NCI-H2081 (cell line): ENCODE measurements at regions not wholly inside any gene's neighbourhood (a gene's known extent, or its start where the extent isn't known, plus 50 kb on each side); places are given as distances from the start of the nearest gene placed in this dataset.
A peak's percentile ranks its signal among the peaks of the same experiment; 100 is the strongest.

Experiments
- DNase-seq, 2 experiments: peaks; one replicate each; lab custom pipeline; 2025; lab: John Stamatoyannopoulos, UW

DNA sequence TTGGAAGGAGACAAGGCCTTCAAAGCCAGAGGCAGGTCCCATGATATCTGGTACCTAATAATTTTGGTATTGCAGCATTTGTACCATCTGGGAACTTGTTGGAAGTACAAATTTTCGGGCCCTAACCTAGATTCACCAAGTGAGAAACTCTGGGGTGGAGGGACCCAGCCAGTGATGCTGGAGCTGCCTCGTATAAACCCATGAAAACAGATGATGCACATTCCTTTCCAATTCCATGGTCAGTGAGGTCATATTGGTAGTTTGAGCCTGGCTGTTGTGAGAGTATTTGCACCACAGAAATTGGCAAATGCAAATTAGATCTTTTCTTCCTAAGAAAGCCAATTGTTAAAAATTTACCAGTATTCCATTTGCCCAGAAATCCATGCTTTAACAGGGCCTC lies 269.6 kb upstream of the PLXNA2 start:
- DNase-seq: no peak

DNA sequence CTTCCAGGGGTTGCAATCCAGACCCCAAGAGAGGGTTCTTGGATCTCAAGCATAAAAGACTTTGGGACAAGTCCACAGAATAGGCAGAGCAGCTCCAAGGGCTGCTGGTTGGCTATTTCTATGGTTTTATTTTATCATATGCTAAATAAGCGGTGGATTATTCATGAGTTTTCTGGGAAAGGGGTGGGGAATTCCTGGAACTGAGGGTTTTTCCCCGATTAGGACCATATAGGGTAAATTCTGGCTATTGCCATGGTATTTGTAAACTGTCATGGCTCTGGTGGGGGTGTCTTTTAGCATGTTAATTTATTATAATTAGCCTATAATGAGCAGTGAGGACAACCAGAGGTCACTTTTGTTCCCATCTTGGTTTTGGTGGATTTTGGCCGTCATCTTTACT lies 270.9 kb upstream of the PLXNA2 start:
- DNase-seq: no peak

DNA sequence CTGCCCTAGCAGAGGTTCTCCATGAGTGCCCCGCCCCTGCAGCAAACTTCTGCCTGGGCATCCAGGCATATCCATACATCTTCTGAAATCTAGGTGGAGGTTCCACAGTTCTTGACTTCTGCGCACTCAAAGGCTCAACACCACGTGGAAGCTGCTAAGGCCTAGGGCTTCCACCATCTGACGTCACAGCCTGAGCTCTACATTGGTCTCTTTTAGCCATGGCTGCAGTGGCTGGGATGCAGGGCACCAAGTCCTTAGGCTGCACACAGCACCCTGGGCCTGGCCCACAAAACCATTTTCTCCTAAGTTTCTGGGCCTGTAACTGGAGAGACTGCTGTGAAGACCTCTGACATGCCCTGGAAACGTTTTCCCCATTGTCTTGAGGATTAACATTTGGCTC lies 272.6 kb upstream of the PLXNA2 start:
- DNase-seq: no peak

DNA sequence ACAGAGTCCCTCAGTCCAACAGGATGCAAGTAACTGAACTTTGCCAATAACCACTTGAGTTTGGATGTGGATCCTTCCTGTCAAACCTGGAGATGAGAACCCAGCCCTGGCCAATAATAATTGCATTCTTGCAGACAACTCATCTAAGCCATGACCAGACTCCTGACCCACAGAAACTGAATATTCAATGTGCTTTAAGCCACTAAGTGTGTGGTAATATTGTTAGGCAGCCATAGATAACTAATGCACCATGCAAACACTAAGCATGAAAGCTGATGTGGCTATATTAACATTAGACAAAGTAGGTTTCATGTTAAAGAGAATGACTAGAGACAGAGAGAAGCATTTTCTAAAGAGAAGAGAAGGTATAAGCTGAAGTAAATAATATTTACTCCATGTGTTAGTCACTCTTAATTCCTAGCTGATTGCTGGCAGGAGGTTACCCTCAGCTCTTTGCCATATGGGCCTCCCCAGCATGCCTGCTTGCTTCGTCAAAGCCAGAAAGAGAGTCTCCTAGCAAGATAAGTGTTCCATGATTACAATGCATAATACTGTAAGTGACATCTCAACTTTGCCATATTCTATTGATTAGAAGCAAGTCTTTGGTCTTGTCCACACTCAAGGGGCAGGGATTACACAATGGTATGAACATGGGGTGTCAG lies 276.4 kb upstream of the PLXNA2 start:
- DNase-seq: no peak

DNA sequence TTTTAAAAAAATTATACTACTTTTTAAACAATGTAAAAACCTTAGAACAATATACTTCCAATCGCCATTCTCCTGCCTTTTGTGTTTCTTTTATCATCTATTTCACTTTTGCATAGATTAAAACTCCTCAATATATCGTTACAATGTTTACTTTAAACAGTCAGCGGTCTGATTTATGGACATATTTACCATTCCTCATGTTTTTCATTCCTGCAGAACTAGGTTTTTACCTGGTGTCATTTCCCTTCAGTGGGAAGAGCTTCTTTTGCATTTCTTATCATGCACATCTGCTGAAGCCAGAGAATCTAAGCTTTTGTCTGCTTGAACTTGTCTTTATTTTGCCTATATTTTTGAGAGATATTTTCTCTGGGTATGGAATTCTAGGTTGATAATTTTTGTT lies 277.4 kb upstream of the PLXNA2 start:
- no peak for DNase-seq

DNA sequence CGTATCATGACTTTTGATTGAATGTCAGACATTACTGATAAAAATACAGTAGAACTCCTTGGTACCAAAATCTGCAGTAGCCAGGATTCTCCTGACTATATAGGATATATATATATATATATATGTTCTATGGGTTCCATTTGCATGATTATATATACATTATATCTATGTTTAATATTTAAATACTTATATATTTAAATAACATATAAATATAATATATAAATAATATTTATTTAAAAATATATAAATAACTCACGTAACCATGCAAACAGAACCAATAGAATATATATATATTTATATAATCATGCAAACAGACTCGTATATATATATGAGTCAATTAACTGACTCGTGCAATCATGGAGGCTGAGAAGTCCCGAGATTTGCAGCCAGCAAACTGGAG lies 278.8 kb upstream of the PLXNA2 start:
- no peak for DNase-seq

DNA sequence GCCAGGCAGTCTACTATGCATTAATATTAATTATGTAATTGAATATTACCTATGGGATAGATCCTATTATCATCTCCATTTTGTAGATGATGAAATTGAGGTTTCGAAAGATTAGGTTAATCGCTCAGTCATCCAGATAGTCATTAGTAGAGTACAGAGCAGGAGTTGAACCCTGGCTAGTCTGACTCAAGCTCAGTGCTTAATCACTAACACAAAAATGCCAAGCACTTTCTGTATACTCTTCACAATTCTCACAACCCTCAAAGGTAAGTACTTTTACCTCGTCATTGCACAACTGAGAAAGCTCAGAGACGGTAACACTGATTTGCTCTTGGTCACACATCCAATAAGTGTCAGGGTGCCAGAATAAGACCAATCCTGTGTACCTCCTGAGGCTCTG lies 280.2 kb upstream of the PLXNA2 start:
- no peak for DNase-seq

DNA sequence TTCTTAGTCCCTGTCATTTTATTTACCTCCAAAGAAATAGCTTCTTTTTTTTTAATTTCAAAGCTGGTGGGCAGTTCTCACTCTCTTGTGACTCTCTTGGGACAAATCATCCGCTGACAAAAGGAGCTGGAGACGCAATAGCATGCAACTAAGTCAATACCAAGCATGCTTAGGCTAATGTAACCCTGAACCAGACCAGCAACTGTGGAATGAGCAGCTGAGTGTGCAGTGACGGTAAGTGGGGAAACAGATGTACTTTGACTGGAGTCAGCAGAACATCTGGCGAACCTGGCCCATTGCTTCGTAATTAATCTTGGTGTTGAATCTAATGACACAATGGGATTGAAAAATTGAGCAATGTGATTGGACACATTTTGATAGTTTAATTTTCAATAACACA lies 280.7 kb upstream of the PLXNA2 start:
- DNase-seq: no peak

DNA sequence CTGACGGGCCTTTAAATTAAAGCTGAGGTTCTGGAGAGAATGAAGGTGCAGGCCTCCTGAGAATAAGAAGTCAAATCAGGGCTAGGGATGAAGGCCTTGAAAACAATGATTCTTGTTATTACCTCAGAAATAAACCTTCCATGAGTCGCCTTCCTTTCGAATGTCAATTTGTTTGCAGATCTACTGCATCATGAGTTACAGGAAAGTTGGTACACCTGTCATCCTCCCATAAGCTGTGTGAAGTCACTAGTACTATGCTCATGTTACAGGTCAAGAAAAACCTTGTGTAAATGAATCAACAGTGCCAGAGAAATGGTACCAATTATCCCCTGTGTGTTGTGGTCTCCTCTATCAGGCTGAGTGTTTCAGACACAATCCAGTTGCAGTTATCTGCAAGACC lies 281.2 kb upstream of the PLXNA2 start:
- DNase-seq: no peak

DNA sequence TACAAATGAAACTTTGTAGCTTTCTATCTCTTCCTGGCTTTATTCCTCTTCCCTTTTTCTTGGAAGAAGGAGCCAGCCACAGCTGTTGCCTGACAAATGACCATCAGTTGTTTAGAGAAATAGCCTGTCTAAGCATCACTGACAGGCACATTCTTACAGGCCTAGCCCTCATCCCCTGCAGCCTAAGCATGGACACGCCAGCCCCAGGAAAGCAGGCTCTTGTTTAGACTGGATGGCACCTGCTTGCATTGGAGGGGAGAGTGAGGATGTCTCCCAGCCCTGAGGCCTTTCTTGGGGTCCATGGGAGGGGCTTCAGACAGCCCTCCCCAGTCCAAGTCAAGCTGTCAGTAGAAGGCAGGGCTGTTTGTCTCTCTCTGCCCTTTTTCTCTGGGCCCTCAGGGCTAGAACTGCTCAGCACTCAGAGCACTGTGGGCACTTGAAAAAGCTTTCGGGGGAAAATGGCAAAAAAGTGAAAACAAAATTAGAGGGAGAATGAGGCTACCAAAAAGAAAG lies 282.5 kb upstream of the PLXNA2 start:
- DNase-seq: no peak

DNA sequence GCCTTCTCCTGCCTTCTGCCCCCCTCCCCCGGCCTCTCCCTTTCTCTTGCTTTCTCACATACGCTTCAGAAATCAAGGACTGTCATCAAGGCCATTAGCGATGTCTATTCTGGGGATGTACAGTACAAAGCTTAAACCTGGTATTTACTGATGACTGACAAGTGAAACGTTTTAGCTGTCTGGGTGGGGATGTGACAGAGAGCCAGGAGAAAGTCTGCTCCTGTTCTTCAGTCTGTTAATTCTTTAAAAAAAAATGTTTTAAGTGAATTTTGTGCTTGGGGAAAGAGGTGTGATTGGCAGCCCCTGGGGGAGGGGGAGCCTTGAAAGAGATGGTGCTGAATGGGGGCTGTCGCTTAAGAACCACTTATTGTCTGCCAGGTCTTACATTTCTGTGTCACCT lies 283.0 kb upstream of the PLXNA2 start:
- no peak for DNase-seq

DNA sequence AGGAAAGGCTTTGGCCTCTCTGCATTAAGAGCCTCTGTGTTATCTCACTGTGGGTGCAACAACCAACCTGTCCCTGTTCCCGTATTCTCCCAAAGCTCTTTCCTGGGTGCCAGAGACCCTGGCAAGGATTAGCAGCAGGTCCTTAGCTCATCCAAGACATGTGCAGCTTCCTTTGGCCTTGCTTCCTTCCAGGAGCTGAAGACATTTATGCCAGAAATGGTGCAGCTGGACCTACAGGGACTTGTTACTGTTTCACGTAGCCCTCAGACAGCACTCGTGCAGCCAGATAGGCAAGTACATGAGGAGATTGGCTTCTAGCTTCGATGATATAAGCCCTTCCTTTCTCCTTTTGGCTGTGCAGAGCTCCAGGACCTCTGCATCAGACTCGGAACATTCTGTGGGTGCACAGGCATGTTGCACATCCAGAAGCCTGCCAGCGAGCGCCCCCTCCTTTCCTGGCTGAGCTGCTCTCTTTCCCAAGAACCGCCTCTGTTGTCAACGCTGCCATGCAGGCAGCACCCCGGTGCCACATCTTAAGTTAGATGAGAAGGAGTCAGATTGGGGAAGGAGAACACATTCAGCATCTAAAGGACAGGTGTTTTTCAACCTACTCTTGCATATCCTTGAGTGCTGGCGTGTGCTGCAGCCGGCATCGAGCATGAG lies 284.5 kb upstream of the PLXNA2 start:
- no peak for DNase-seq

DNA sequence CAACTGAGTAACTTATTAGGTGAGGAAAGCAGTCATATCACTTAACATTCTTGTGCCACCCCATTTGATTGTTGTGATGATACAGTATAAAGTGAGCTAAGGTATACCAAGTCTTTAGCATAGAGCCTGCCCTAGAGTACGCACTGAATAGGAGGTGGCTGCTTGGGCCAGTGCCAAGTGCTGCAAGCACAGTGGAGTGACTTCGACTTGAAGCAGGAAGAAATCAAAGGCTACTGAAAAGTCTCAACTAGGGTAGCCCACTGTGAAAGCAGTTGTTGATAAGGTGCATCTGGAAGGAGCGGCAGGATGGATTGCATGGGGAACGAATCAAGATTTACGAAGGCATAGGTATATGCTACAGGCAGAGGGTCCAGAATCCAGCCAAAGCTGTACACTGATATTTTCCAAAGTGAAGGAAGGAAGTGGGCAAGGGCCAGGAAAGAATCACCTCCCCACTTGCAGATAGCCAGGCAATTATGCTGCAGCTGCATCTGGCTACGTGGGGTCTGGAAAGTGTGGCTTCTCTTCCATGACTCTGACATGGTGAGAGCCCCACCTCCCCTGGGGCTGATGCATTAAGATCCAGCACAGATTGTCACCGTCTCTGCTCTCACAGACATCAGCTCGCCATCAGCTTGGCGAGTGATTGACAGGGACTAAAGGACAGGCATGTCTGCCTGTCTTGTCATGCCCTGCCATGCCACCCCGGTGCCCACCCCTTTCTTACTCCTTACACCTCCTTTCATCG lies 287.0 kb upstream of the PLXNA2 start:
- no peak for DNase-seq

DNA sequence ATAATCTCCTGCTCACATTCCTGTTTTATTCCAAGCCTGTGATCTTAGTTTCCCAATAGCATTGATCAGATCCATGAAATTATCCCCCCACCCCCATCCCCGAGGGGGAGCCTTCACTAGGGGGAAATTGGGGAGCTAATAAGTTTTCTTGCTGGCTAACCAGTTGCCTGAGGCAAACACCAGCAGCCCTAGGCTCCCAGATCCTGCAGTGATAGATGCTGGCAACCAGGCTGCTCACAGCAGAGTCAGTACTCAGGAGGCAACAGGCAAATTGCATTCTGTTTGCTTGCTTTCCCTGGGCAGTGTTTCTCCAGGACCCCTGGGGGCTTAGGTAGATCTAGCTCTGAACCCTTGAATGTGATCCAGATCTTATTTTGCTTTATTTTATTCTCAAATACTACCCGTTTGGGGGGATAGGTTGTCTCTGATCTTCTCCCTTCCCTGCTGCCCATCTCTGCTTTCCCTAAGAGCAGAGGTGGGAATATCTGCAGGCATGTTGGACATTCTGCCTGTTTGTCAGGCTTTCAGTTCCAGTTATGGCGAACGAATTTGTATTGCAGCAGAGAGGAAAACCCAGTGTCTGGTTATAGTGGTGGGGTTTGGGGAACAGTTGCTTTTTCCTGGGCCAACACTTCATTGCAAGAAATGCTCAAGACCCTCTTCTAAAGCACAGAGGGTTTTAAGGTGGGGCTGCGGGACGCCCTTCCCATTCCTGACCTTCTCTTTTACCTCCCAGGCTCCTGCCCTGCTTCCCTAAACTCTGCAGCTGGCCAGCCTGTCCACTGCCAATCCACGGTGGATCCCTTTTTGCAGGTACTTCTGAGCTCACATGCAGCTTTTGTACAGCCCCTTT lies 289.8 kb upstream of the PLXNA2 start:
- DNase-seq: no peak

DNA sequence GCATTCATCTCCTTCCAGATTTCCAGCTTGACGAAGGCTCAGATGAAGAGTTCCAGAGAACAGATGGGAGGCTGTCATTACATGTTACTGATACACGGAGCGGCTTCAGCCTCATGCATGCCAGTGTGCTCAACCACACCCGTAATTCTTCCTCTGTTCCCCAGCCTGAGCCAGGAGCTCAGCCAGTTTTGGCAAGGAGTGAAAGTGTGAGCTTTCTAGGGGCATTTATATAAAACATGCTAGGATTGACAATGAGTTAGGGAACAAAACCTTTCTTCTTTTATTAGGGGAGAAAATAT lies 290.4 kb upstream of the PLXNA2 start:
- DNase-seq: no peak

DNA sequence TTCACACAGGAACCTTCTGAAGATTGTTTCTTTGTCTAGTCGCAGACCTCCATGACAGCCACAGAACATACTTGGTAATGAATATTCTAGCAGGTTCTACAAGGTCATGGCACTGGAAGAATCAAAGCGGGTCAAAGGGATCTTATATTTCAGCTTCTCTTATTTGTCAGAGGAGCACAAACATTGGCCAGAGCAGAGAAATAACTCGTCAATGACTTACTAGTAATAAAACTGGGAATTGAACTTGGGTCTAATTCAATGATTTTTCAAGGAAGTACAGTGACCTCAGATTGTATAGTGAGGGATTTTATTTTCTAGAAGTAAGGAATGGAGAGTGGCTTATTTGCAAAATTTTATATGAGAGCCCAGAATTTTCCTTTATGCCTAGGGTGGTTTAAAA lies 290.8 kb upstream of the PLXNA2 start:
- no peak for DNase-seq

DNA sequence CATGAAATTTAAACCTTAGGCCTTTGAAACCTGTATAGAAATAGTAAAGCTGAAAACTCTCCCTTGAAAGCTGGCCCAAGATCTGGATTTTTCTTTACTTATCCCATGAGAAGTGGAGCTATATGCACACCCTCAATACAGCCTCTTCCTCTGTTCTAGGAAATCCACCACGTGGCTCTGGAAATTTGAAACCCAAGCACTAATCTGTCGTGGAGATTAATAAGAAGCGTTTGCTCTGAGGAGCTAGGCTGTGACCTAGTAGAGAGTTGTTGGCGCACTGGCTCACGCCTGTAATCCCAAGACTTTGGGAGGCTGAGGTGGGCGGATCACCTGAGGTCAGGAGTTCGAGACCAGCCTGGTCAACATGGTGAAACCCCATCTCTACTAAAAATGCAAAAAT lies 291.3 kb upstream of the PLXNA2 start:
- no peak for DNase-seq

DNA sequence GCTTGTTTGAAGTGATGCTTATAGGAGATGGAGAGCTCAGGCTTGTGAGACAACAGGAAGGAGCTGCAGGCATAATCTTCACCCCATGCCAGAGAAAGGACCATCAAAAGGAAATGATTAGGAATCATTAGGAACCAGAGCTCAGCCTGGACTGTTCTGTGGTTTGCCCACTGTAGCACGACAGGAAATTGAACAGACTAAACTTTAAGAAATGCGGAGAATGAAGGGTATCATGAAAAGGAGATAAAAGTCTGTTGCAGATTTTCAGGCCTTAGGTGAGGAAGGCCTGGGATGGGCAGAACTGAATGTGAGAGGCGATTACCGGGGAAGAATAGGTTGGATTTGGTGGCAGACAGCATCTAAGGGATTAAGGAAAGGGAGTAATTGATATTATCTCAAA lies 292.0 kb upstream of the PLXNA2 start:
- DNase-seq: no peak

DNA sequence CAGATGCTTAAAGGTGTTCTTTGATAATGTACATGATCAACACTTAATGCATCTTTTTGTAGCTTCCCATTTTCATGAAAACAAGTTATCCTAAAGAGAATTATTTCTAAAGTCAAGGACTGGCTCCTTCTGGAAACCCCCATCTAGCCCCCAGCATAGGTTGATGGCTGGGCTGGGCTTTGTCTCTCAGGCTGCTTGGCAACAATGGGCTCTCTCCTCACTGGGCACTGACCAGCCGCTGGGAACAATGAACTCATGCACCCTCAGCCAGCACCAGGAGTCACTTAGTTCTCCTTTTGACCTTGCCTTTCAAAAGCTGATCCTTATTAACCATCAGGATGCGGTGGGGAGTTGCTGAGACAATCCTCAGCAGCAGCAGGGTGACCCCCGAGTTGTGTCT lies 293.0 kb upstream of the PLXNA2 start:
- DNase-seq: no peak

DNA sequence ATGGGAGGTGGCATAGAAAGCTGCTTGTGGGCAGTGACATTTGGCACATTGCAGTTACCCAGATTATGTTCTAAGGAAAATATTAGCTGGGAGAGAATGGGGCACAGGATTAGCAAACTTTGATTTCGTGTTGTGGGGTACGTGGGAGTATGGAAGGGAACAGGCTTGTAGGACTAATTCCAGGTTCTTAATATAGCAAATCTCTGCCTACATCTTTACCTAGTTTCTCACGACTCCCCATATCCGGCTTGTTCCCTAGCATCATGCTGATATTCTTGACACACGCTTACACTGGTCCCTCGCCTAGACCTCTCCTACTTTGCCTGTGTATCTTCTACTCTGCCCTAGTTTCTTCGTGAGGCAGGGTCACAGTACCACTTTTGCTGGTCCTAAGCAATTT lies 293.9 kb upstream of the PLXNA2 start:
- DNase-seq: no peak

DNA sequence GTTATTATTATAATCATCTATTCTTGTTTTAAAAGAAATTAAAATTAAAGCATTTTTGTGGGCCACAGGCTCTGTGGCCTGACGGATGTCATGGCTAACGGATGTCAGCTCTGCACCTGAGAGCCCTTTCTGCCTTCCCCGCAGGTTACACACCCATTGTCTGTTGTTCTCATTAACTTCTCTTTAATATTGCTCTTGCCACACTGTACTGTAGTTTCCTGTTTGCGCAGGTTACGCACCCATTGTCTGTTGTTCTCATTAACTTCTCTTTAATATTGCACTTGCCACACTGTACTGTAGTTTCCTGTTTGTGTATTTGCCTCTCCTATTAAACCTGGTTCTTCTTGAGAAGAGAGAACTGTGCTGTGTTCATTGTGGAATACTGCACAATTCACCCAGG lies 294.4 kb upstream of the PLXNA2 start:
- DNase-seq: peak; percentile 6 to 65

DNA sequence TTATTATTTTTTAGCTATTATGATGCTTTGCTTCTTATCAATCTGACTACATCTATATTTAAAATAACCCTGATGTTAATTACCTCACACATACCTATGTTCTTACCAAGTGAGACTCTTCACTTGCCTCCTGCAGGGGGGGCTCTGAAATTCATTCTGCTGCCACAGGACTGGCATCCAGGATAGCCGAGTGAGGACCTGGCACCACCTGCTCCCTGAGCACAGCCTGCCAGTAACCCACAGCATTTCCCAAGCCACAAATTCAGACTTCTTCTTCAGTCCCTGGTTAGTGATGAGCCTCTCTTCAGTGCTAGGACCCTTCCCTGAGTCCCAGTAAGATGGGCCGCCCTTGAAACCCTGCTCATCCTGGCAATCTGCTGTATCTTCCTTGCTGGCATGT lies 296.5 kb upstream of the PLXNA2 start:
- DNase-seq: no peak
